RWPE2 (cell line): ENCODE measurements at regions not wholly inside any gene's neighbourhood (a gene's known extent, or its start where the extent isn't known, plus 50 kb on each side); places are given as distances from the start of the nearest gene placed in this dataset.

Source experiments
- ATAC-seq: fragments of 200-7000 bp; cut with Tn5 transposase; 3 replicates; pipeline ENCODE4 v1.9.1; 2021; ENCODE audit warnings: low read depth
- DNase-seq: peaks from one replicate; pipeline ENCODE4 v3.0.0-alpha.2; 2020; ENCODE audit warnings: low spot score
- H3K27ac ChIP-seq: fragments of 450-650 bp; 2 replicates; pipeline ENCODE4 v1.5.1; 2017; ENCODE audit warnings: mild to moderate bottlenecking; ENCODE audit not compliant: poor library complexity, severe bottlenecking
- H3K27me3 ChIP-seq: fragments of 250-450 bp; sonication (Bioruptor Pico); 2 replicates; pipeline ENCODE4 v1.5.1; 2021; ENCODE audit warnings: mild to moderate bottlenecking, moderate library complexity; ENCODE audit not compliant: insufficient read depth, poor library complexity, severe bottlenecking
- H3K36me3 ChIP-seq: fragments of 250-450 bp; sonication (Bioruptor Pico); 2 replicates; pipeline ENCODE4 v1.5.1; 2020; ENCODE audit warnings: low read depth, mild to moderate bottlenecking, moderate library complexity
- H3K4me1 ChIP-seq: fragments of 250-450 bp; sonication (Bioruptor Pico); 2 replicates; pipeline ENCODE4 v1.5.1; 2021; ENCODE audit warnings: mild to moderate bottlenecking, moderate library complexity; ENCODE audit not compliant: insufficient read depth, poor library complexity, severe bottlenecking
- H3K4me3 ChIP-seq: fragments of 250-450 bp; sonication (Bioruptor Pico); 2 replicates; pipeline ENCODE4 v1.5.1; 2021; ENCODE audit warnings: mild to moderate bottlenecking, moderate library complexity; ENCODE audit not compliant: severe bottlenecking
- H3K9me3 ChIP-seq: fragments of 250-450 bp; sonication (Bioruptor Pico); 2 replicates; pipeline ENCODE4 v1.5.1; 2021; ENCODE audit warnings: mild to moderate bottlenecking, moderate library complexity; ENCODE audit not compliant: severe bottlenecking
- CTCF ChIP-seq: fragments of 450-650 bp; IDR thresholded peaks from one replicate; pipeline ENCODE4 v1.5.1; 2017; ENCODE audit warnings: mild to moderate bottlenecking, moderate library complexity; ENCODE audit not compliant: poor library complexity, severe bottlenecking

DNA sequence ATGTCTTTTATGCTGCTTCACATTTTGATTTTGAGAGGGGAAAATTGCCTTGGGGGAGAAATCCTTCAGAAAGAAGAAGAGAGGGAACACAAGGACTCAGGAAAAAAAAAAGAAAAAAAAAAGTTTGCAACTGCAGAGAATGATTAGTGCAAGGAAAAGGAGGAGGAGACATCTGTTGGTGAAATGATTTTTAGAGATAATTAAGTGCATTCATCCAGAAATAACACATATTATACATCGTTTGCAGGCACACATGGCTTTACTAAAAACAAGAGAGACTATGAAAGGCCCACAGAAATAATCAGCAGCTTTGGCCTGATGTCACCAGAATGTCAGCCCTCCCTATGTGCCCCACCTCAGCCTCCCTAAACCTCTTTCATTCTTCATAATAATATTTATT is 1058.2 kb downstream of the PCDH9 start:
- Histone ChIP-seq H3K27ac (no peak overlapping the region), H3K9me3 (no peaks in the 10 kb centered on the region), H3K4me3 (no peak overlapping the region), H3K27me3 (no peaks in the 10 kb centered on the region), H3K36me3 (no peaks in the 10 kb centered on the region), H3K4me1 (no peaks in the 10 kb centered on the region)
- DNase-seq (no peak), ATAC-seq (no peak)
- no peak for TF ChIP-seq CTCF

- Histone ChIP-seq H3K4me3 (no peak overlapping the region), H3K27me3 (no peaks in the 10 kb centered on the region), H3K27ac (no peak overlapping the region), H3K4me1 (no peaks in the 10 kb centered on the region), H3K36me3 (no peaks in the 10 kb centered on the region), H3K9me3 (no peaks in the 10 kb centered on the region)
- DNase-seq (no peak), ATAC-seq (no peak)
- TF ChIP-seq CTCF = no peak
Measured at GRCh38 chr13:66162470-66162869, 1067.7 kb downstream of the PCDH9 start.

- H3K36me3 ChIP-seq = no peaks in the 10 kb centered on the region
- no peaks in the 10 kb centered on the region for H3K4me1 ChIP-seq
- DNase-seq = no peak
- no peak overlapping the region for H3K4me3 ChIP-seq
- no peak for TF ChIP-seq CTCF
- H3K27me3 ChIP-seq = no peaks in the 10 kb centered on the region
- no peak overlapping the region for H3K27ac ChIP-seq
- H3K9me3 ChIP-seq = no peaks in the 10 kb centered on the region
- ATAC-seq = no peak
Measured at GRCh38 chr13:66159511-66159910, 1070.6 kb downstream of the PCDH9 start.

- ATAC-seq (no peak), DNase-seq (no peak)
- H3K27ac ChIP-seq = no peak overlapping the region
- TF ChIP-seq CTCF = no peak
- H3K36me3 ChIP-seq = no peaks in the 10 kb centered on the region
- H3K27me3 ChIP-seq = no peaks in the 10 kb centered on the region
- H3K4me1 ChIP-seq = no peaks in the 10 kb centered on the region
- no peak overlapping the region for H3K4me3 ChIP-seq
- no peaks in the 10 kb centered on the region for H3K9me3 ChIP-seq
Measured at GRCh38 chr13:66154976-66155375, 1075.2 kb downstream of the PCDH9 start.

DNA sequence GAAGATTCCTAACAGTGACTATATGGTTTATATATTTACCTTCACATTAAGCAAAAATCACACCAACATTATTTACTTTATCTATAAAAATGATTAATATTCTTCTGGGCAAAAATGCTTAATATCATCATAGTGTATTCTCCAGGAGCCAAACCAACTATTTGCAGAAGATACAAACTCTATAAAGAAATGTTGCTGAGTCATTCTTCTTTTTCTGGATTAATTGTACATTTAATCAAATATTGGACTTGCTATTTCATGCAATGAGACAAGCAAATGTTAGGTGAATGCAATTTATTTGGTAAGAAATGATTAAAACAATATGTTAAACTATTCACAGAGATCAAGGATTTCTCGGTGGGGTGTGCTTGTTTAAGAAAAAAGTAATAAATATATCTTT is 1075.8 kb downstream of the PCDH9 start:
- no peak for TF ChIP-seq CTCF
- H3K9me3 ChIP-seq = no peaks in the 10 kb centered on the region
- H3K27me3 ChIP-seq = no peaks in the 10 kb centered on the region
- no peak for ATAC-seq
- H3K4me3 ChIP-seq = no peak overlapping the region
- no peak for DNase-seq
- no peak overlapping the region for H3K27ac ChIP-seq
- no peaks in the 10 kb centered on the region for H3K4me1 ChIP-seq
- H3K36me3 ChIP-seq = no peaks in the 10 kb centered on the region
